Activated B cell treated with CpG ODN at 0.5 μM for 24 hours (primary cell): ENCODE measurements at regions not wholly inside any gene's neighbourhood (a gene's known extent, or its start where the extent isn't known, plus 50 kb on each side); places are given as distances from the start of the nearest gene placed in this dataset.
"Not testable (repeated sequence)": the region's sequence is repeated elsewhere in the genome, so short reads cannot be mapped to it uniquely, and the experiment has no call there.

ENCODE experiments used
- ATAC-seq: fragments of 200-7000 bp; cut with Tn5 transposase; one replicate; pipeline ENCODE4 v1.10.0; 2021; ENCODE audit warnings: low read depth, mild to moderate bottlenecking, moderate library complexity
- CTCF ChIA-PET: fragments of 350-600 bp; sonication (Branson Sonifier 250); formaldehyde crosslinking; loops from one replicate; lab custom pipeline; 2021; ENCODE audit warnings: antibody characterized with exemption; lab: Charles Lee
- POLR2A ChIA-PET: fragments of 350-600 bp; sonication (Branson Sonifier 250); formaldehyde crosslinking; loops from one replicate; lab custom pipeline; 2021; ENCODE audit warnings: antibody characterized with exemption; lab: Charles Lee
- DNase-seq: peaks from one replicate; pipeline ENCODE4 v3.0.0; 2022
- H3K27ac Mint-ChIP-seq: one replicate; pipeline ENCODE4 v1.8.0; 2020; ENCODE audit warnings: mixed read lengths
- H3K27me3 Mint-ChIP-seq: one replicate; pipeline ENCODE4 v1.8.0; 2021; ENCODE audit warnings: mixed read lengths
- H3K36me3 Mint-ChIP-seq: one replicate; pipeline ENCODE4 v1.8.0; 2021; ENCODE audit warnings: low read depth, mixed read lengths
- H3K4me1 Mint-ChIP-seq: one replicate; pipeline ENCODE4 v1.8.0; 2021; ENCODE audit warnings: mixed read lengths
- H3K4me3 Mint-ChIP-seq: one replicate; pipeline ENCODE4 v1.8.0; 2020; ENCODE audit warnings: mild to moderate bottlenecking, mixed read lengths
- H3K9me3 Mint-ChIP-seq: one replicate; pipeline ENCODE4 v1.8.0; 2020; ENCODE audit warnings: mixed read lengths
- intact Hi-C: fragments of 100-400 bp; cut with micrococcal nuclease; formaldehyde crosslinking; loops from one replicate; pipeline ENCODE4 v1.15.1; 2024
- TF ChIP-seq, protein P1 (sequence below): fragments of 200-600 bp; IDR thresholded peaks from one replicate; pipeline ENCODE4 v1.8.0; 2022; ENCODE audit warnings: antibody characterized with exemption, mild to moderate bottlenecking

DNA sequence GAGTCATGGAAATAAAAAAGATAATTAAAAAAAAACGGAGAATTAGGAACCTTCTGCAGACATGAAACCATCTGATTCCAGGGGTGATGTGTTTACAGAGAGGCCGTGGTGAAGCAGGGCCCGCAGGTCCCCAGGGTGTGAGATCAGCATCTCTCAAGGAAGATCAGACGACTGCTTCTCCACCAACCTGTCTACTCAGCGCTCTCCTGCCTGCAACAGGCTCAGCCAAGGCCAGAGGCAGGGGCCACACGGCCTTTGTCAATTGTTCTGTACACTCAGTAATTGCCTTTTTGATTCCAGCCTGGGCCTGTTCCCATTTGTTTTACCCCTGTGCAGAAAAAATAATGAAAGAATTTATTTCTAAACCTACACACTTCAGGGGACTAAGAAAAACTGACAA lies 124.6 kb downstream of the NXPE2 start:
- ATAC-seq (no peak), DNase-seq (no peak)
- intact Hi-C loops: no loop called here
- POLR2A ChIA-PET: no interaction called here
- Mint-ChIP-seq H3K4me1 (no peaks in the 10 kb centered on the region), H3K27ac (no peak overlapping the region), H3K27me3 (peaks cover 16% of the 10 kb centered on the region), H3K36me3 (no peaks in the 10 kb centered on the region), H3K4me3 (no peak overlapping the region), H3K9me3 (no peaks in the 10 kb centered on the region)
- CTCF ChIA-PET: no interaction called here
- TF ChIP-seq, protein P1, sequence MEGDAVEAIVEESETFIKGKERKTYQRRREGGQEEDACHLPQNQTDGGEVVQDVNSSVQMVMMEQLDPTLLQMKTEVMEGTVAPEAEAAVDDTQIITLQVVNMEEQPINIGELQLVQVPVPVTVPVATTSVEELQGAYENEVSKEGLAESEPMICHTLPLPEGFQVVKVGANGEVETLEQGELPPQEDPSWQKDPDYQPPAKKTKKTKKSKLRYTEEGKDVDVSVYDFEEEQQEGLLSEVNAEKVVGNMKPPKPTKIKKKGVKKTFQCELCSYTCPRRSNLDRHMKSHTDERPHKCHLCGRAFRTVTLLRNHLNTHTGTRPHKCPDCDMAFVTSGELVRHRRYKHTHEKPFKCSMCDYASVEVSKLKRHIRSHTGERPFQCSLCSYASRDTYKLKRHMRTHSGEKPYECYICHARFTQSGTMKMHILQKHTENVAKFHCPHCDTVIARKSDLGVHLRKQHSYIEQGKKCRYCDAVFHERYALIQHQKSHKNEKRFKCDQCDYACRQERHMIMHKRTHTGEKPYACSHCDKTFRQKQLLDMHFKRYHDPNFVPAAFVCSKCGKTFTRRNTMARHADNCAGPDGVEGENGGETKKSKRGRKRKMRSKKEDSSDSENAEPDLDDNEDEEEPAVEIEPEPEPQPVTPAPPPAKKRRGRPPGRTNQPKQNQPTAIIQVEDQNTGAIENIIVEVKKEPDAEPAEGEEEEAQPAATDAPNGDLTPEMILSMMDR: no peak

- not testable (repeated sequence) for H3K27me3 Mint-ChIP-seq
Observed at GRCh38 chr11:114805431-114805830, 127.1 kb downstream of the NXPE2 start.

DNA sequence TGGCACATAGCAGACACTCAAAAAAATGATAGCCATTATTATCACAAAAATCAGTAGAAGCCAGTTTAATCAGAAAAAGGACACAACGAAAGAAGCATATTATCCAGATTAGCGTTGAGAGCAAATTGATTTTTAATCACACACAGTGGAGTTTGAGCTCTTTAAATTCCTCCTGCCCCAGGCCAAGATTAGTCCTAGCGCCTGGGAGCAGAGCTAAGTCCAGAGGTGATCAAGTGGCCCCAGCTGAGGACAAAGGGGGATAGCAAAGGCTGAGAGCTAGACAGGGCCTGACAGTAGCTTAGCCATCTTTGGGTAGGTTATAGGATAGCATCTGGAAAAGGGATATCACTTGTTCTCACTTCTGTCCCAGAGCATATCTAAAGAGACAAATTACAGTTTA lies 133.6 kb downstream of the NXPE2 start:
- DNase-seq (no peak), ATAC-seq (no peak)
- H3K36me3 Mint-ChIP-seq: no peaks in the 10 kb centered on the region
- POLR2A ChIA-PET: no interaction called here
- TF ChIP-seq, protein P1: no peak
- no peaks in the 10 kb centered on the region for H3K9me3 Mint-ChIP-seq
- H3K27me3 Mint-ChIP-seq: no peaks in the 10 kb centered on the region
- intact Hi-C loops: no loop called here
- H3K4me1 Mint-ChIP-seq: no peaks in the 10 kb centered on the region
- H3K4me3 Mint-ChIP-seq: no peak overlapping the region
- CTCF ChIA-PET: no interaction called here
- H3K27ac Mint-ChIP-seq: no peak overlapping the region

More at GRCh38 chr11:114805431-114805830, 127.1 kb downstream of the NXPE2 start:
- intact Hi-C loops, H3K27ac Mint-ChIP-seq, H3K4me1 Mint-ChIP-seq, H3K4me3 Mint-ChIP-seq, CTCF ChIA-PET, POLR2A ChIA-PET, H3K9me3 Mint-ChIP-seq, H3K36me3 Mint-ChIP-seq, ATAC-seq, DNase-seq: not testable (repeated sequence)

DNA sequence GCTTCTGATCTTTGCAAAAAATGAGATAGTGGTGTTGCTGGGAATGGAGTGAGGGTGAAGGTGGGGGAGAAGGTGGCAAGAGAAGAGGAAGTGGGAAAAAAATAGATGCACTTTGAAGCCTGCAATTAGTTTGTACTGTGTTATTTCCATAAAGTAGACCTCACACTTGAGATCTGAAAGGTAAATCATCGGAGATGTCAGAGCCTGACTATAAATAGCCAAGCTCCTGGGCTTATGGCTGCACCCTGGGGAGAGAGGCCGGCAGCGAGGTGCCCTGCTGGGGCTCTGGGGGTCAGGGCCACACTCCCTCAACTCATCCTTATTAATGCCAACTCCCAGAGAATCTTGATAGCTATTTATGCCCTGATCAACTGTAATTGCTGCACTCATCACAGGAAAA lies 134.4 kb downstream of the NXPE2 start:
- H3K4me3 Mint-ChIP-seq: no peak overlapping the region
- ATAC-seq: no peak
- H3K27ac Mint-ChIP-seq: no peak overlapping the region
- H3K27me3 Mint-ChIP-seq: no peaks in the 10 kb centered on the region
- no peak for DNase-seq
- intact Hi-C loops: no loop called here
- no peaks in the 10 kb centered on the region for H3K9me3 Mint-ChIP-seq
- TF ChIP-seq, protein P1: no peak
- POLR2A ChIA-PET: no interaction called here
- CTCF ChIA-PET: no interaction called here
- no peaks in the 10 kb centered on the region for H3K36me3 Mint-ChIP-seq
- no peaks in the 10 kb centered on the region for H3K4me1 Mint-ChIP-seq

GRCh38 chr11:114813189-114813718 lies 134.9 kb downstream of the NXPE2 start:
- H3K36me3 Mint-ChIP-seq: no peaks in the 10 kb centered on the region
- intact Hi-C loops: no loop called here
- ATAC-seq (no peak), DNase-seq (no peak)
- ChIA-PET CTCF (no interaction called here), POLR2A (no interaction called here)
- no peak overlapping the region for H3K27ac Mint-ChIP-seq
- H3K4me3 Mint-ChIP-seq: no peak overlapping the region
- H3K4me1 Mint-ChIP-seq: no peaks in the 10 kb centered on the region
- TF ChIP-seq, protein P1: no peak
- no peaks in the 10 kb centered on the region for H3K9me3 Mint-ChIP-seq
- no peaks in the 10 kb centered on the region for H3K27me3 Mint-ChIP-seq

- Mint-ChIP-seq H3K36me3 (no peaks in the 10 kb centered on the region), H3K9me3 (no peaks in the 10 kb centered on the region), H3K27me3 (no peaks in the 10 kb centered on the region), H3K4me1 (no peaks in the 10 kb centered on the region), H3K4me3 (no peak overlapping the region), H3K27ac (no peak overlapping the region)
- DNase-seq (no peak), ATAC-seq (no peak)
- intact Hi-C loops: no loop called here
- POLR2A ChIA-PET: no interaction called here
- TF ChIP-seq, protein P1: no peak
- CTCF ChIA-PET: no interaction called here
Observed at GRCh38 chr11:114815176-114815575, 136.8 kb downstream of the NXPE2 start.
